GM12878 (cell line): ENCODE measurements at regions not wholly inside any gene's neighbourhood (a gene's known extent, or its start where the extent isn't known, plus 50 kb on each side); places are given as distances from the start of the nearest gene placed in this dataset.

ENCODE experiments used
- ATAC-seq: fragments of 200-7000 bp; cut with Tn5 transposase; 3 replicates; pipeline ENCODE4 v1.9.1; 2020; ENCODE audit warnings: mild to moderate bottlenecking, moderate library complexity
- BruUV-seq: library from RNA; stranded (reverse); fragments of 400-500 nt; replicated peaks from 2 replicates; lab custom pipeline; 2021; lab: Mats Ljungman, UMichigan
- CTCF ChIA-PET: fragments of 300-600 bp; sonication (Branson Sonifier 250); formaldehyde crosslinking; extraction: SDS; loops from one replicate; lab custom pipeline; 2021; ENCODE audit warnings: inconsistent platforms; lab: Yijun Ruan, JAX
- POLR2A ChIA-PET: fragments of 350-600 bp; formaldehyde crosslinking; extraction: SDS; loops from one replicate; lab custom pipeline; 2021; ENCODE audit warnings: inconsistent platforms; lab: Charles Lee
- RAD21 ChIA-PET: fragments of 300-600 bp; sonication (Branson Sonifier 250); formaldehyde crosslinking; loops from one replicate; lab custom pipeline; 2023; ENCODE audit warnings: antibody characterized with exemption; ENCODE audit not compliant: unreplicated experiment; lab: Charles Lee
- SMC1A ChIA-PET: fragments of 300-600 bp; sonication (Branson Sonifier 250); formaldehyde crosslinking; loops from one replicate; lab custom pipeline; 2023; ENCODE audit not compliant: unreplicated experiment, uncharacterized antibody; lab: Charles Lee
- DNase-seq: peaks from one replicate; pipeline ENCODE4 v3.0.0-alpha.2; 2011; ENCODE audit warnings: low read depth, low spot score
- FAIRE-seq: peaks from 3 replicates; lab custom pipeline; 2011; peaks lifted over from hg19 to GRCh38; lab: Jason Lieb, UNC
- H2AFZ ChIP-seq: 2 replicates; pipeline ENCODE4 v1.6.0; 2011; ENCODE audit warnings: low read depth, low read length, control low read depth; ENCODE audit not compliant: control insufficient read depth
- H3K27ac ChIP-seq: 2 replicates; pipeline ENCODE4 v1.5.1; 2011; ENCODE audit warnings: control low read depth; ENCODE audit not compliant: control insufficient read depth, insufficient read depth
- H3K27me3 ChIP-seq, 2 experiments: replicated peaks in 1 of 2; 2 replicates each; pipeline versions ENCODE4 v1.6.0 to v1.6.1; 2011; ENCODE audit warnings: low read length in 1 of 2; ENCODE audit not compliant: control insufficient read depth in 2 of 2, insufficient read depth in 2 of 2
- H3K36me3 ChIP-seq, 2 experiments: 2 replicates each; pipeline ENCODE4 v1.5.1; 2011; ENCODE audit warnings: low read length in 1 of 2; ENCODE audit not compliant: control insufficient read depth in 2 of 2, insufficient read depth in 2 of 2
- H3K4me1 ChIP-seq: 2 replicates; pipeline ENCODE4 v1.6.1; 2011; ENCODE audit warnings: mild to moderate bottlenecking, low read length, moderate library complexity, mixed read lengths; ENCODE audit not compliant: control insufficient read depth, insufficient read depth
- H3K4me2 ChIP-seq: 2 replicates; pipeline ENCODE4 v1.6.0; 2011; ENCODE audit warnings: control low read depth; ENCODE audit not compliant: control insufficient read depth, insufficient read depth
- H3K4me3 ChIP-seq: fragments of 200-600 bp; sonication (generic); 2 replicates; pipeline ENCODE4 v1.5.1; 2016
- H3K79me2 ChIP-seq: 2 replicates; pipeline ENCODE4 v1.6.0; 2011; ENCODE audit warnings: low read length; ENCODE audit not compliant: control insufficient read depth, insufficient read depth
- H3K9ac ChIP-seq: 2 replicates; pipeline ENCODE4 v1.8.0; 2011; ENCODE audit warnings: low read length, control low read depth, mixed read lengths; ENCODE audit not compliant: control insufficient read depth, insufficient read depth
- H3K9me3 ChIP-seq: replicated peaks from 3 replicates; pipeline ENCODE4 v1.5.1; 2011; ENCODE audit warnings: mild to moderate bottlenecking, low read length; ENCODE audit not compliant: control insufficient read depth, insufficient read depth
- H4K20me1 ChIP-seq: 2 replicates; pipeline ENCODE4 v1.6.0; 2011; ENCODE audit not compliant: control insufficient read depth, insufficient read depth
- ATF2 ChIP-seq: IDR thresholded peaks from 2 replicates; pipeline ENCODE4 v1.6.1; 2012; ENCODE audit warnings: low read length, inconsistent platforms
- BHLHE40 ChIP-seq, 2 experiments: fragments of 450-650 bp in 1 of 2; IDR thresholded peaks; 2 replicates each; pipeline ENCODE4 v1.6.1; 2011 to 2017; ENCODE audit warnings: low read depth in 2 of 2, borderline replicate concordance in 1 of 2, improper control_type of control experiment in 1 of 2, low read length in 1 of 2, mild to moderate bottlenecking in 1 of 2
- CBFB ChIP-seq: IDR thresholded peaks from 2 replicates; pipeline ENCODE4 v1.6.1; 2016; ENCODE audit warnings: antibody characterized with exemption, low read depth
- CEBPB ChIP-seq, 2 experiments: fragments of 150-350 bp in 1 of 2; IDR thresholded peaks; 2 replicates each; pipeline ENCODE4 v1.6.1; 2012 to 2014; ENCODE audit warnings: low read depth in 2 of 2, low read length in 2 of 2, borderline replicate concordance in 1 of 2, inconsistent platforms in 1 of 2
- CHD4 ChIP-seq: fragments of 200-600 bp; sonication (generic); IDR thresholded peaks from 2 replicates; pipeline ENCODE4 v1.6.1; 2016; ENCODE audit warnings: mild to moderate bottlenecking
- CREB1 ChIP-seq: IDR thresholded peaks from 2 replicates; pipeline ENCODE4 v1.6.1; 2012; ENCODE audit warnings: low read depth, mild to moderate bottlenecking, inconsistent platforms
- DPF2 ChIP-seq: fragments of 450-650 bp; IDR thresholded peaks from 2 replicates; pipeline ENCODE4 v1.6.1; 2017; ENCODE audit warnings: mild to moderate bottlenecking
- ETV6 ChIP-seq, 2 experiments: fragments of 450-650 bp in 1 of 2; IDR thresholded peaks in 1 of 2; conservative IDR thresholded peaks in 1 of 2; 2 replicates each; pipeline ENCODE4 v1.6.1; 2014; ENCODE audit warnings: antibody characterized with exemption in 1 of 2, borderline replicate concordance in 1 of 2, low read depth in 1 of 2, mild to moderate bottlenecking in 1 of 2, moderate library complexity in 1 of 2
- HCFC1 ChIP-seq: fragments of 150-350 bp; IDR thresholded peaks from 2 replicates; pipeline ENCODE4 v1.6.1; 2014; ENCODE audit warnings: low read length
- JUNB ChIP-seq: IDR thresholded peaks from 2 replicates; pipeline ENCODE4 v1.6.1; 2016; ENCODE audit warnings: antibody characterized with exemption, mild to moderate bottlenecking
- MTA3 ChIP-seq: IDR thresholded peaks from 2 replicates; pipeline ENCODE4 v1.6.1; 2012; ENCODE audit warnings: low read length, inconsistent platforms, borderline replicate concordance
- SIX5 ChIP-seq: IDR thresholded peaks from 2 replicates; pipeline ENCODE4 v1.6.1; 2011; ENCODE audit warnings: mild to moderate bottlenecking, low read depth, low read length, moderate library complexity; ENCODE audit not compliant: severe bottlenecking
- SP1 ChIP-seq: IDR thresholded peaks from one replicate; pipeline ENCODE4 v1.6.1; 2011; ENCODE audit warnings: low read depth, low read length
- TARDBP ChIP-seq: IDR thresholded peaks from 2 replicates; pipeline ENCODE4 v1.6.1; 2016; ENCODE audit warnings: borderline replicate concordance
- YY1 ChIP-seq: IDR thresholded peaks from 2 replicates; pipeline ENCODE4 v1.6.1; 2011; ENCODE audit warnings: low read depth, mild to moderate bottlenecking, low read length
- WGBS: methylation state at CpG from one replicate; pipeline ENCODE4 v1.1.6; 2016; ENCODE audit warnings: low lambda C conversion rate; ENCODE audit not compliant: insufficient replicate concordance, insufficient coverage; ENCODE audit errors: missing lambda C conversion rate; 5-methylcytosine and 5-hydroxymethylcytosine counted together
- in situ Hi-C: fragments of 300-500 bp; cut with MboI; formaldehyde crosslinking; loops from 9 replicates; pipeline ENCODE4 v1.14.3; 2018; ENCODE audit warnings: mixed read lengths
- intact Hi-C: fragments of 100-400 bp; cut with micrococcal nuclease; formaldehyde crosslinking; loops from one replicate; pipeline ENCODE4 v1.14.2; 2022; ENCODE audit not compliant: unreplicated experiment
- TF ChIP-seq, protein P1 (sequence below): fragments of 450-650 bp; IDR thresholded peaks from 2 replicates; pipeline ENCODE4 v1.6.1; 2016; ENCODE audit warnings: mild to moderate bottlenecking

DNA sequence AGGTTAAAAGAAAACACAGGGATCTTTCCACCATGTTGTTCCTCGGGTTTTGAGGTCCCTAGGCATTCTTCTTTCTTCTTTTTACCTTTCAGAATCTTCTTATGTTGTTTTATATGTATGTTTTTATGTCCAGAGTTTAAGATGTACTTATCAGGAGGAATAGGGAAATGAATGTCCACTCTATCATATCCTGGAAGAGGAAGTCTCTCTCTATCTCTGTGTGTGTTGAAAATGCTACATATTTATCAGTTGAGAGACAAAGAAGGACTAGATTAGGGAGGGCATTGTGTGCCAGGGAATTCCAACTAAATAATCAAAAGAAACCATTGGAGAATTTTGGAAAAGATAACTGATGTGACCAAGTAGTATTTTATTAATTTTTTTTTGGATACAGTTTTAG is 200.5 kb upstream of the POT1 start:
- Histone ChIP-seq H3K27ac (no peak overlapping the region), H3K9me3 (no peaks in the 10 kb centered on the region), H2AFZ (no peak overlapping the region), H3K9ac (no peak overlapping the region), H3K27me3 (no peaks in the 10 kb centered on the region), H3K4me3 (no peak overlapping the region), H3K36me3 (no peaks in the 10 kb centered on the region), H3K4me2 (no peak overlapping the region), H3K4me1 (no peaks in the 10 kb centered on the region), H4K20me1 (no peaks in the 10 kb centered on the region), H3K79me2 (no peaks in the 10 kb centered on the region)
- ATAC-seq (no peak), DNase-seq (no peak), FAIRE-seq (no peak)
- TF ChIP-seq YY1, result no peak
- no peak for TF ChIP-seq SP1
- TF ChIP-seq DPF2, result no peak
- TF ChIP-seq, protein P1, sequence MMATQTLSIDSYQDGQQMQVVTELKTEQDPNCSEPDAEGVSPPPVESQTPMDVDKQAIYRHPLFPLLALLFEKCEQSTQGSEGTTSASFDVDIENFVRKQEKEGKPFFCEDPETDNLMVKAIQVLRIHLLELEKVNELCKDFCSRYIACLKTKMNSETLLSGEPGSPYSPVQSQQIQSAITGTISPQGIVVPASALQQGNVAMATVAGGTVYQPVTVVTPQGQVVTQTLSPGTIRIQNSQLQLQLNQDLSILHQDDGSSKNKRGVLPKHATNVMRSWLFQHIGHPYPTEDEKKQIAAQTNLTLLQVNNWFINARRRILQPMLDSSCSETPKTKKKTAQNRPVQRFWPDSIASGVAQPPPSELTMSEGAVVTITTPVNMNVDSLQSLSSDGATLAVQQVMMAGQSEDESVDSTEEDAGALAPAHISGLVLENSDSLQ, result no peak
- TF ChIP-seq TARDBP, result no peak
- no peak for TF ChIP-seq MTA3
- TF ChIP-seq BHLHE40 (IDR thresholded peaks at IDR 0.05; ENCODE audit: borderline replicate concordance in 1 of 2, low read depth in 2 of 2, low read length in 1 of 2), result no peak
- no peak for TF ChIP-seq JUNB
- intact Hi-C loops, result no loop called here
- CTCF ChIA-PET, result no interaction called here
- BruUV-seq, result no TSS peak
- SMC1A ChIA-PET, result no interaction called here
- RAD21 ChIA-PET, result no interaction called here
- POLR2A ChIA-PET, result no interaction called here
- WGBS, result 0% methylated on average over 1 of the region's 1 CpG
- in situ Hi-C loops, result no loop called here

DNA sequence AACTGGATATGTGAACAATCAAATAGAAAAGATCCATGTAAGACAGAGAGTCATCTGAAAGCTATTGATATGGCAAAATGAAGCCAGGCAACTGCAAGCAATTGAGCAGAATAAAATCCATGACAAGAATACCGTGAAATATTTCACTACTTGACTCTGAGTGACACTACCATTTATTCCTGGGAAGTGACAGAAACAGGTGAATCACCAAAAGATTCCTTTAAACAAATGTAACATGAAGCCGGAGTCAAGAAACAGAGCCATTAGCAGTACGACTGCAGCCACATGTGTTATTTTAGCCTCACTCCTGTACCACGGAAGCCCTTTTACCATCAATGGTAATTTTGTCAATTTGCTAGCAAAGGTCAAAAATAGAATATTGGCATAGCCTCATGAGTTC is 197.7 kb upstream of the POT1 start:
- no peak overlapping the region for H3K9ac ChIP-seq
- H4K20me1 ChIP-seq, result no peaks in the 10 kb centered on the region
- SMC1A ChIA-PET, result interaction anchor here (0.8 to 1.4 kb wide), 2 partner anchors 29 to 35 kb away, joined by 3 read pairs; no protein-coding TSS in a partner anchor
- H3K27ac ChIP-seq, result no peak overlapping the region
- RAD21 ChIA-PET, result no interaction called here
- H3K4me1 ChIP-seq, result no peaks in the 10 kb centered on the region
- WGBS, result 55% methylated on average over 4 of the region's 4 CpGs
- H3K36me3 ChIP-seq, result no peaks in the 10 kb centered on the region
- H3K4me3 ChIP-seq, result no peak overlapping the region
- no peak overlapping the region for H2AFZ ChIP-seq
- no TSS peak for BruUV-seq
- FAIRE-seq (no peak), ATAC-seq (no peak), DNase-seq (no peak)
- no peak overlapping the region for H3K4me2 ChIP-seq
- intact Hi-C loops, result no loop called here
- in situ Hi-C loops, result no loop called here
- POLR2A ChIA-PET, result no interaction called here
- no peaks in the 10 kb centered on the region for H3K27me3 ChIP-seq
- H3K79me2 ChIP-seq, result no peaks in the 10 kb centered on the region
- CTCF ChIA-PET, result no interaction called here
- no peaks in the 10 kb centered on the region for H3K9me3 ChIP-seq
- no peak for TF ChIP-seq HCFC1
- no peak for TF ChIP-seq CREB1
- TF ChIP-seq, protein P1, result no peak
- TF ChIP-seq SIX5, result no peak
- TF ChIP-seq CEBPB (IDR thresholded peaks at IDR 0.05; ENCODE audit: borderline replicate concordance in 1 of 2, low read depth in 2 of 2, low read length in 2 of 2), result no peak
- no peak for TF ChIP-seq ATF2
- no peak for TF ChIP-seq CHD4
- TF ChIP-seq ETV6 (conservative IDR thresholded peaks at IDR 0.05 in 1 of 2, IDR thresholded peaks at IDR 0.05 in 1 of 2; ENCODE audit: borderline replicate concordance in 1 of 2, low read depth in 1 of 2), result no peak
- TF ChIP-seq CBFB, result no peak
